GM21381 (cell line): ENCODE measurements at regions not wholly inside any gene's neighbourhood (a gene's known extent, or its start where the extent isn't known, plus 50 kb on each side); places are given as distances from the start of the nearest gene placed in this dataset.

ENCODE experiments used
- ATAC-seq: cut with Tn5 transposase; IDR thresholded peaks from one replicate; pipeline ENCODE4 v1.9.1; 2021; ENCODE audit warnings: mild to moderate bottlenecking, moderate library complexity; ENCODE audit not compliant: unreplicated experiment

DNA sequence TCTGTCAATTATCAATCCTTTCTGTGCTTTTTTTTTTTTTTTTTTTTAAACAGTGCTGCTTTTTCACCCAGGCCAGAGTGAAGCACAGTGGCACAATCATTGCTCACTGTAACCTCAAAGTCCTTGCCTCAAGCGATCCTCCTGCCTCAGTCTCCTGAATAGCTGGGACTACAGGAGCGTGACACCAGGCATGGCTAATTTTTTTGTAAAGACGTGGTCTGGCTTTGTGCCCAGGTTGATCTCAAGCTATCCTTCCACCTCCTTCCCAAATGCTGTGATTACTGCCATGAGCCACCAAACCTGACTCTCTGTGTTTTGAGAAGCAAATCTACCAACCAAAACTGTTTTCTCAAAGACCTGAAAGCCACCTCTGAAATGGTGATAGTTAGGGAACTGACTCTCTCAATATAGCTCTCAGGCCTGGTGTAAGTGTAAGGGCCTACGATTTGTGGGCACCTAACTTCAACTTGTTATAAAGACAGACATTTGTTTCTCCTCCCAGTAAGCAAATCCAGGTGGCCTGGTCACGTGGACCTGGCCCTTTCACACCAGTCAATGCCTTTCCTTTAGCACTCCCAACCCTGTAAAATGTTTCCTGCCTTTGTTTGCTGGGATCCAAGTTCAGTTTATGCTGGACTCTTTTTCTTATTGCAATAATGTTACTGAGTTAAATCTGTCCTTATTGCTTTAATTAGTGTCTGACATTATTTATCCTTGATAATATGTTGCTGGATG lies 2015.9 kb downstream of the PCDH7 start:
- ATAC-seq = no peak

DNA sequence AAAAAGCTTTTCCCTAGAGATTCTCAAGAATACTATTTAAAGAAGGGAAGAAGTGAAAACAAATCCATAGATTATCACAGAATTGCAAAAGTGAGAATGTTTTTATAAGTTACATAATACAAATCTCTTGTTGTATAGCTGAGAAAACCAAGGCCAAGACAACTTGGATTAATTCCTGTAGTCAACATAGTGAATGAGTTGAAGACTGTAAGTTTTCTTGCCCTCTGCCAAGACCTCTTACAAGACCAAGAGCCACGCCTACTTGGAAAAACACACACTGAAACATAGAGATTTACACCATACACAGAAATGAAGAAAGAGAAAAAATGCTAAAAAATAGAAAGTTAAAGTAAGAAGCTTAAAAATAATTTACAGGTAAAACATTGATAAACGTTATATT lies 2024.0 kb downstream of the PCDH7 start:
- no peak for ATAC-seq

DNA sequence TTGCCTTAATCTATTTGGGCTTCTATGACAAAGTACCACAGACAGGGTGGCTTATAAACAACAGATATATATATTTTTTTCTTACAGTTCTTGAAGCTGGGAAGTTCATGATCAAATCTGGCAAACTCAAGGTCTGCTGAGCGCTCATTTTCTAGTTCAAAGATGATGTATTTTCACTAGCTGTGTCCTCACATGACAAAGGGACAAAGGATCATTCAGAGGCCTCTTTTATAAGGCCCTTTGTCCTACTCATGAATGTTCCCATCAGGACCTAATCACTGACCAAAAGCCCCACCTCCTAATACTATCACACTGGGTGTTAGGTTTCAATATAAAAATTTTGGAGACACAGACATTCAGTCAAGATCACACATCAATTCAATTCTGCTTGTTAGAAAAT lies 2025.2 kb downstream of the PCDH7 start:
- no peak for ATAC-seq

DNA sequence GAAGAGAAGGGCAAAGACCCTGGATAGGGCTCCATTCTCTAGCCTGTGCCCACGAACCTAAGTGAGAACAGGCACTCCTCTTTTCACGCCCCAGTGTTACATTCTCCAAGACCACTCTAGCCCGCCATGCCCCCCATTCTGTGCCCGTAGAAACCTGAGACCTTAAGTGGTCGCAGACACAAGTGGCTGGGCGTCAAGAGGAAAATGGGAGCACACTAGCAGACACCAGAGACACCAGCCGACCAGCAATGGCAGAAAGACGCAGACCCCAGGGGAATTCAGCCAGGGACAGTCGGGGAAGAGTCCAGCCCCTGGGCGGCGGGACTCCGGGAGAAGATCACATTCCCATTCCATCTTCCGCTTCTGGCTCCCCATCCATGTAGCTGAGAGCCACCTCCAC lies 2027.9 kb downstream of the PCDH7 start:
- no peak for ATAC-seq

DNA sequence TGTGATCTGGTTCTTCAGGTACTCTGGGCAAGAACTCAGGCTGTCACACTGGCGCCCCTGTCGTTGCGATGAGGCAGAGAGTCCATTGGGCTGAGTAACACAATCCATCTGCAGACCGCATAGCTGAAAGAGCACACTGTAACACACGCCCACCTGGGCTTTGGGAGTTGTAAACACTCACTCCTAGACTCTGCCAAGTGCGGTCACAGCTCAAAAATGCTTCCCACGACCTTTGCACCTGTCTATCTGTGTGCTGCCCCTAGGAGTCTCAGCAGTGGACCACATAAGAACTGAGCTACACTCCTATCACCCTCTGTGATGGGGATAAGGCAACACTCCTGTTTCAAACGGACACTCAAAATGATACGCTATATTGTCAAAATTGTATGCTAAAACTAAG lies 2028.3 kb downstream of the PCDH7 start:
- ATAC-seq = no peak

DNA sequence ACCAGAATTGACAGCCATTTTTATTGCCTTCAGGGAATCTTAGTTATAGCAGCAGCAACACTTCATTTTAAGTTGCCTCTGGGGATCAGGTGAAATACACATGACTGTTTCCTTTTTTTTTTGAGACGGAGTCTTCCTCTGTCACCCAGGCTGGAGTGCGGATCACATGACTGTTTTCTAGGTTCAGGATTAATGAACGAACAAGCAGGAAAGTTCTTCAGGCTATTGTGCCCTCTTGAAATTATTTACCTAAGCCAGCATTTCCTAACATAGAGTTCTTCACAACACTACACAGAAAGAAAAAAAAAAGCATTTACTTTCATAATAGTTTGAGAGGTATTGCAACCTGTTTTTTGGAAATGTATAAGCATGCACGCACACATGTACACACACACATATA lies 2032.8 kb downstream of the PCDH7 start:
- ATAC-seq = no peak

DNA sequence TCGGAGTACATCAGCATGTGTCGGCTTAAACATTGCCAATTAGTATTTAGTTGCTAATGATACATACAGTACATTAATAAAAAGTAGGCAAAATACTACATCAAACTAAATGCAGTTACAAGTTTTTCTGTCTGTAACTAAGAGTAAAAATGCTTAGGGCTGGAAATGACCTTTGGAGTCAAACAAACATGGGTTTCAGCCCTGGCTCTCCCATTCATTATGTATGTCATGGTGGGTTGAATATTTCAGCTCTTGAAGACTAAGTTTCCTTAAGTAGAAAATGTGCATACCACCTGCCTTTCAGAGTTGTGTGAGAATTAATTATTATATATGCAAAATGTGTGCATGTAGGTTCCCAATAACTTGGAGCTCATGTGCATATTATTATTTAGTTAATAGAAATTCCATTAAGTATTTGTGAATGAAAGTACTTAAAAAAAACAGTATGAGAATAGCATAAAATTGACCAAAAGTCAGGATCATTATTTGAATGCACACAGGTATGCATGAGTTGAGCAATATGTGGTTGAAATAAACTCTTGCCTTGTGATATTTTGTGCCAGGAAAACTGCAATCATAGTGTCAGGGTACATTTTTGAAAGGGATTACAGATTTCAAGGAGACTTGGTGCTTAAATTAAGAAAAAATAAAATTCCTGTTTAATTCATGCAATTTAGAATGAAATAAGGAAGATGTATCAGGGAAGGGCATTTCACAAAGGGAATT lies 2048.7 kb downstream of the PCDH7 start:
- ATAC-seq = no peak

DNA sequence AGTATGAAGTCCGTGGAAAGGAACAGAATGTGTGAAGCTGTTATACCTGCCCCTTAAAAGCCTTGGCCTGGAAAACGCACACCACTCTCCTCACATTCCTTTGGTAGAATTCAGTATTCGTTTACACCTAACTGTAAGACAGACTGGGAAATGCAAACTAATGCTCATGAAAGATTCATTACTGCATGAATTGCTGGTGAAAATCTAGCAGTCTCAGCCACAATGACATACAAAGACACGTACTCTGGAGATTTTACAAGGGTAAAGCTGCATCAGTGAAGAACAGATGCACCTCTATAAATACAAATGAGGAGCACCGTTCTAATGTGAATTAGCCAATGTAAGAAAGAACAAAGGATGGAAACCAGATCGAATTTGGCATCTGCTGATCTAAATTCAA lies 2051.3 kb downstream of the PCDH7 start:
- no peak for ATAC-seq

DNA sequence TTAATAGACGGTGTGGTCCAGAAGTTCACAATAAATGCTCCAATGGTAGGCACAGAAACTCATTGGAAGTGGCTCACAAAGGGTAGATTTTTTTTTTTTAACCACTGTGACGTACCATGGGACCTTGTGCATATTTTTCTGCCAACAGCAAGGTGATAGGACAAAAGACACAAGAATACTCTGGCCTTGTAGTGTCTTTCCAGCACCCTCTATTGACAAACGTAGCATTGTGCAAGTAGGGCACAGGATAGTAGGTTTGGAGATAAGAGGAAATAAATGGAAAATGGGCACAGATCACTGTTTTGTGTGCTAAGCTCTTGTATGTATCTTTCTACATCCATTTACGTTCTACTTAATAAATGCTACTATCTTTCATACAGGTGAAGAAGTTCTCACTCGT lies 2054.9 kb downstream of the PCDH7 start:
- ATAC-seq = no peak

DNA sequence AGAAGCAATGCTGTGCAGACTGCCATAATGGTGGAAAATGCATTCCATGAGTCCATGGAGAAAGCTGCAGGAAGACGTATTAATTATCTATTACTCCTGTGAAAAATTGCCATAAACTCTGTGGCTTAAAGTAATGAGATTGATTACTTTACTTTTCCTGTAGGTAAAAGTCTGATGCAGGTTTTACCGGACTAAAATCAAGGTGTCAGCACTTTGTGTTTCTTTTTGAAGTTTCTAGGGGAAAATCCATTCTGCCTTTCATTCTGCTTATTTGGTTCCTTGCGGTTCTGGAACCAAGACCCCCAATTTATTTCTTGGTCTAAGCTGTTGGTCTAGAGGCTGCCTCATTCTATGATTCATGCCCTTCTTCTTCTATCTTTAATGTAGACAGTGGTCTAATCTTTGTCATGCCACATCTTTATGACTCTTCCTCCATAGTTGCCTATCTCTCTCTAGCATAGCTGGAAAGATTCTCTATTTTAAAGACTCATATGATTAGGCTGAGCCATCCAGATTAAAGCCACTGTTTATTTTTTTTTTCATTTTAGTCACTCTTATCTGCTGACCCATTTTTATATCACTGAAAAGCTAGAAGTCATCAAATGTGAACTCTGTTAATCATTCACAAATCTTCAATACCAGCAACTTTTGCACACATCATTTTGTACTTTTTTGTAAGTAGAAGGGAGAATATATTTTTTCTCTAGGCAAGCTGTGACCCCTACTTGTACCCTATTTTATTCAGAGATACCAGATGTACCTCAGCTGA lies 2056.4 kb downstream of the PCDH7 start:
- no peak for ATAC-seq

DNA sequence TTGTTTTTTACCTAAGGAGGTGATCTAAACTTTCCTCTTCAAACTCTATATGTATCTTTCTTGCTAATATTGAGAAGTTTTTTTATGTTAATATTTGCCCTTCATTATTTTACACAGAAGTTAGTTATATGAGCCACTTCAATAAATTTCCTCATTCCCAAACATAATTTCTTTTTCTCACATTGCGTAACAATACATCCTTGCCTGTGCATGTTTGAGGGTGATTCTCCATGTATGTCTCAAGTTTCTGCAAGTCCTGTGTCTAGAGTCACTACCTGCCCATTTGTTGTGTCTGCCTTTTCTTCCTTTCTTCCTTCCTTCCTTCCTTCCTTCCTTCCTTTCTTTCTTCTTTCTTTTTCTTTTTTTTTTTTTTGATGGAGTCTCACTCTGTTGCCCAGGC lies 2057.9 kb downstream of the PCDH7 start:
- no peak for ATAC-seq

DNA sequence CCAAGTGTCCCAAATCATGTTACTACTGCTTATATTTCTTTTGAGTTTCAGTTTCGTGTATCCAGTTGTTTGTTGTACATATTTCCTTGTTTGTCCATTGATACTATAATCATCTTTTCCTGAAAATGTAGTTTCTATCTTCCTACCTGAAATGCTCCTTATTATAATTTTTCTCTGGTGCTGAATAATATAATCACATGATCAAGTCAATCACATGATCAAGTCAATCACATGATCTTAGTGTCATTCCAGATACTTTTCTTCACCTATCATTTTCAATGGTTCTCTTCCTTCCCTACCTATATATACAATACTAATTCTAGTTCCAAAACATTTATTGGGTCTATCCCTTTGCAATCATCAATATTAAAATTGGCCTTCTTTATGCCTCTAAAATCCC lies 2058.8 kb downstream of the PCDH7 start:
- ATAC-seq = no peak

DNA sequence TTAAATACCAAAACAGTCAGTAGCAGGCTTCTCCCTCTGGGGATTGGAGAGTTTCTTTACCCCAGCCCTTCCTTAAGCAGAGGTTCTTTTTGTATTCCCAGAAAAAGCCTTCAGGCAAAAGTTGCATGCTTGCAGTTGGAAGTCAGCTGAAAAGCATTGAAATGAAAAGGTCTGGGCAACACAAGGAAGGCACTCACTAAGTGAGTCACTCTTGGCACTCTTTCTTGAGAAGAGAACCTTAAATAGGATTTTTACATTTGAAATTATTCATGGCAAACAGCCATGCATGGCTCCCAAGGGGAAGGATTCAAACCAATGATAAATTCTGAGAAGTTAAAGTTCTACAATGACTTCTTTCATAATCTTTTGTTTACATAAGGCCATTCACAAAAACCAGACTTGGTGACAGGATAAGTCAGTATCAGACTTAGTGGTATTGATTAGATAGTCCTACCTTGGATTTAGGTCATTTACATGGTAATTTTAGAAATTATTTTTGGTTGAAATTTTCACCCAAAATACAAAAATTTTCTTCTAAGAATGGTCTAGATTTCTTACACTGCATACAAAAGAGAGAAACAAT lies 2068.9 kb downstream of the PCDH7 start:
- no peak for ATAC-seq

DNA sequence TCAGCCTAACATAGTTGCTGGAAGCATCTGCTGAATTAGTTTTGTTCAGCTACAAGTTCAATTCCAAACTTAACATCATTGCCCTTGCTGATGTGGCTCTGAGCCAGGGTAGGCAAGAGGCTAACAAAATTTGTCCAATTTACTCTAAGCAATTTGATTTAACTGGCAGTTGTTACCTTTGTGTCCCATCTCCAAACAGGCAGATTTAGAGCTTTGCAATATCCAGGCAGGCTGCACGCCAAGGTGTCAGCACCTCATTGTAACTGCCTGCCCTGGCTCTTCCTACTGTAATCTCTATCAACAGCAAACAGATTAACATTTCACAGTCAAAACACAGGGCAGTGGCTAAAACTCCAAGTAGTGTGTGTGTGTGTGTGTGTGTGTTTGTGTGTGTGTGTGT lies 2070.6 kb downstream of the PCDH7 start:
- no peak for ATAC-seq

DNA sequence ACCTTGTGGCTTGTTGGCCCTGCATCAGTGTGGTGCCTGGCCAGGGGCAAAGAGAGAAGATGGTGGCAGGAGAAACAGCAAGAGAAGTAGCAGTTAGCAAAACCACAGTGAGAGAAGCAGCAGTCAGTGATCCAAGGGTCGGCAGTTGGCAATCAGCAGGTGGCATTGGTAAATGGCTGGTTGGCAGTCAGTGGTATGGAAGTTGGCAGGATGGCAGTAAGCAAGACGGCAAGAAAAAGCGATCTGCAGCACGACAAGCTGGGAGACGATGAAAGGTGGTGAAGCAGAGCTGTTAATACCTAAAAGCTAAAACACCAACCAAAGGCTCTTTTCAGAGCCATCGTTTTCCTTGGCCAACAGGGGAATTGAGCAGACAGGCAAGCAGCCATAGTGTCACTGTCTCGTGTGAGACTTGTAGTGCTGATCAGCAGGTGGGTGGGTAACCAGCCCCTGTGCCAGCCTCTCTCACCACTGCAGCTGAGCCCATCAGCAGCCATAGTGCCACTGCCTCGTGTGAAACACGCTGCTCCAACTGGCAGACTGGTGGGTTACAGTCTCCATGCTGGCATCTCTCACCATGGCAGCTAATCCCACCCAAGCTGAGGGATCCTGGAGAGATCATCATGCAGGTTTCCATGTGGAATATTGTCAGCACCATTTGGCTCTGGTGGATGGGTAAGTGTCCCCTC lies 2078.4 kb downstream of the PCDH7 start:
- no peak for ATAC-seq

DNA sequence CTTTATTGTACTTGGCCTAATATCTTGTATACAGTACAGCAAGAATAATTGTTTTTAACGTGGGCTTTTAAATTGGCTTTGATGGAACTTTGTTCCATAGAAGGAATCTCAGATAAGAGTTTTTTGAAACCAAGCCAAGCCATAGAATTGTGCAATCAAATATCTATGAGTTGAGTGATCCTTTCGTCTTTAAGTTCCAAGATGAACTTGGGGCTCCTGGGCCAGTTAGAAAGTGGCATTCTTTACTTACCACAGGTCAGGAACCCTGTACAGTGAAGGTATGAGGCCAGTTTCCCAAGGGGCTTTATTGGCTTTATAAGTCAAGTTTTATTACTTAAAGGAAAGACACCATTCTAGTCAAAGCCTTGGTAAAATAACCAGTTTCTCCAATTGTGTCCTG lies 2104.2 kb downstream of the PCDH7 start:
- ATAC-seq = no peak

DNA sequence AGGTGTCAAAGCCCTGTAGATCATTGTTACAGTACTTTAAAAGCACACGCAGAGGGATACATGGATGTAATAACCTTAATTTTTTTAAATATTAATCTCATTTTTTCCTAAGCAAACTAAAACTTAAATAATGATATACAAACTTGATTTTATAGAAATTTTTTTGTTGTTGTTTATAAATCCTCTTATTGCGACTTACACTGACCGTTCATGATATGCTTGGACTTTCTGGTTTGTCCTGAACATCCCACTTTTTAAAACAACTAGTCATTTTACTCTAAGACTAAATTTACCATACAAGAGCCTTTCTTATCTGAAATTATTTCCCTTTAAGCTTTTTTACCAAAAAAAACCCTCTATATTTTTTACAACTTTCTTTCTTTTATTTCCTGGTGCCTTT lies 2106.0 kb downstream of the PCDH7 start:
- no peak for ATAC-seq

DNA sequence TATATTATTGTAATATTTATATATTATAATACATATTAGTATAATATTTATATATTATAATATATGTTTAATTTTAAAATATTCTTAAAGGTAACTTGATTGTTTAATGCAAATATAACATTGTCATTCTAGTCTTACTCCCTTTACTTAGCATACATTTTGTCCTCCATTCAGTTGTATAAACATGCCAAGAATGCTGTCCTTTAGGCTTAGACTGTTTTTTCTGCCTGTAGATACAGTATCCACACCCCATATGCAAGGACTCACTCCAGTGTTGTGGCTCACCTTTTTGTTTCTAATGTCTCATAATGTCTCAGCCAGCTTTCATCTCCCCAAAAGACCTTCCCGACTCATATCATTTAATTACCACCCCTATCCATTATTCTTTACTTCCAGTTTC lies 2110.0 kb downstream of the PCDH7 start:
- no peak for ATAC-seq

DNA sequence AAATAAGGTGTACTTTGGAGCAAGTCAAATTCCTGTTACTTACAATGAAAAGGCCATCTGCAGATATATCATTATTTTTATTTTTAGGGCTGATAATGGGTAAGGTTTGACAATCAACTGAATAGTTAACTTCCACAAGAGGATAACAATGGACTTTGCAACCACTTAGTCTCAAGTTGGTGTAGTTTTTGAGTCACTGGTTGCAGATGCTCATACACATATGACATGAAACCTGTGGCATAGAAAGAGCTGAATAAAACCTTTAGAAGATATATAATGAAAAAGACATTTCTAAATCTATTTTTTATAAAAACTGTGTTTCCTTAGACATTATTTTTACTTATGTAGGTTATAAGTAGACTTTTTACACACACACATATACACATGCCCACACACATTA lies 2110.9 kb downstream of the PCDH7 start:
- no peak for ATAC-seq

DNA sequence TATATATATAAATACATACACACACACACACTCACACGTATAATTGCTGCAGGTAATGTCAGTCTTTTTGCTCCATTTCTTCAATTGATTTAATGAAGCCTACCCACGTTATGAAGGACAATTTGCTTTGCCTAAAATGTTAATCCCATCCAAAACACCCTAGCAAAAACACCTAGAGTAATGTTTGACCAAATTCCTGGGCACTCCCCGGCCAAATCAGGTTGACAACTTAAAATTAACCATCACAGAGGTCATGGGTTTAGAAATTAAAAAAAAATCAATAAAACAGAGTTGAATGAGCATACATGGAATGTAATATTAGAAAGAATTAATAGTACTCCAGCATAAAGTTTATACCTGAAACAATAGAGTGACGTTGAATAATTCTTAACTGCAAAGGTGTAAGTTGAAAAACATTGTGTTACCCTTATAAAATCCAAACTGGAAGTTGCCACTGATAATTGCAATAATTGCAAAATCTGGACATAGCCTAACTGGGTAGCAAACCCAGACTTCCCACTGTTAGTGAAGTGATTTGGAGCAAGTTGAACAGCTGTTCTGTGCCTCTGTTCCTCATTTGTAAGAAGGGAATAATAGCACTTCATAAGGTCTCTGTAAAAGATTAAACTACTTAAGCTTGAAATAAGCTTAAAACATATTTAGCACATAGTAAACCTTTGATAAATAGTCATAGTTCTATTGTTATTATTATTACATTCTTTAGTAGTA lies 2120.5 kb downstream of the PCDH7 start:
- ATAC-seq = no peak
